ENCODE measurements at regions not wholly inside any gene's neighbourhood (a gene's known extent, or its start where the extent isn't known, plus 50 kb on each side); places are given as distances from the start of the nearest gene placed in this dataset.
A peak's percentile ranks its signal among the peaks of the same experiment; 100 is the strongest.

DNA sequence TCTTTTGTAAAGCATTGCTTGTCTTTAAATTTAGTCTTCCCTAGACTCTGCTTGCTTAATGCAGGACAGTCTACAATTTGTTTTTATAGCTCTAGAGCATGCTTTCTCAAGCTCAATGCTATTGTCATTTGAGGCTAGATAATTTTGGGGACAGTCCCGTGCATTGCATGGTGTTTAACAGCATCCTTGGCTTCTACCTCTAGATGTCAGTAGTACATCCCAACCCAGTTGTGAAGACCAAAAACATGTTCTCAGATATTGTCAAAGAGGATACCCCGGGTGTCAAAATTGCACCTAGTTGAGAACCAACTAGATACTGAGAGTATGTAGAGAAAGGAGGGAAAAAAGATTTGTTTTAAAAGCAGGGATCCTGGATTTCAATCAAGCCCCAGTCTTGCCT lies 277.5 kb downstream of the CEMIP2 start (continued):
- TF ChIP-seq, protein P1, sequence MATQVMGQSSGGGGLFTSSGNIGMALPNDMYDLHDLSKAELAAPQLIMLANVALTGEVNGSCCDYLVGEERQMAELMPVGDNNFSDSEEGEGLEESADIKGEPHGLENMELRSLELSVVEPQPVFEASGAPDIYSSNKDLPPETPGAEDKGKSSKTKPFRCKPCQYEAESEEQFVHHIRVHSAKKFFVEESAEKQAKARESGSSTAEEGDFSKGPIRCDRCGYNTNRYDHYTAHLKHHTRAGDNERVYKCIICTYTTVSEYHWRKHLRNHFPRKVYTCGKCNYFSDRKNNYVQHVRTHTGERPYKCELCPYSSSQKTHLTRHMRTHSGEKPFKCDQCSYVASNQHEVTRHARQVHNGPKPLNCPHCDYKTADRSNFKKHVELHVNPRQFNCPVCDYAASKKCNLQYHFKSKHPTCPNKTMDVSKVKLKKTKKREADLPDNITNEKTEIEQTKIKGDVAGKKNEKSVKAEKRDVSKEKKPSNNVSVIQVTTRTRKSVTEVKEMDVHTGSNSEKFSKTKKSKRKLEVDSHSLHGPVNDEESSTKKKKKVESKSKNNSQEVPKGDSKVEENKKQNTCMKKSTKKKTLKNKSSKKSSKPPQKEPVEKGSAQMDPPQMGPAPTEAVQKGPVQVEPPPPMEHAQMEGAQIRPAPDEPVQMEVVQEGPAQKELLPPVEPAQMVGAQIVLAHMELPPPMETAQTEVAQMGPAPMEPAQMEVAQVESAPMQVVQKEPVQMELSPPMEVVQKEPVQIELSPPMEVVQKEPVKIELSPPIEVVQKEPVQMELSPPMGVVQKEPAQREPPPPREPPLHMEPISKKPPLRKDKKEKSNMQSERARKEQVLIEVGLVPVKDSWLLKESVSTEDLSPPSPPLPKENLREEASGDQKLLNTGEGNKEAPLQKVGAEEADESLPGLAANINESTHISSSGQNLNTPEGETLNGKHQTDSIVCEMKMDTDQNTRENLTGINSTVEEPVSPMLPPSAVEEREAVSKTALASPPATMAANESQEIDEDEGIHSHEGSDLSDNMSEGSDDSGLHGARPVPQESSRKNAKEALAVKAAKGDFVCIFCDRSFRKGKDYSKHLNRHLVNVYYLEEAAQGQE (IDR thresholded peaks at IDR 0.05), result no peak
- TF ChIP-seq HEYL (CRISPR knock-in tag; IDR thresholded peaks at IDR 0.05) (no peak), ZC3H11A (IDR thresholded peaks at IDR 0.05) (no peak), KDM1A (IDR thresholded peaks at IDR 0.05; ENCODE audit: low read depth) (no peak), RAD21 (conservative IDR thresholded peaks at IDR 0.05 in 1 of 2, IDR thresholded peaks at IDR 0.05 in 1 of 2) (peak; percentile 59 to 62), EHMT2 (IDR thresholded peaks at IDR 0.05; ENCODE audit: low read depth) (no peak), FOSB (CRISPR knock-in tag; IDR thresholded peaks at IDR 0.05) (no peak), SMC3 (IDR thresholded peaks at IDR 0.05) (peak; percentile 27; the same call in 1 of the 3 replicates), TFCP2L1 (CRISPR knock-in tag; IDR thresholded peaks at IDR 0.05) (no peak), SREBF2 (IDR thresholded peaks at IDR 0.05) (no peak), TP53 (CRISPR knock-in tag; IDR thresholded peaks at IDR 0.05) (no peak), PHF8 (IDR thresholded peaks at IDR 0.05; ENCODE audit: borderline replicate concordance, low read depth) (no peak), HOXB5 (CRISPR knock-in tag; IDR thresholded peaks at IDR 0.05) (no peak)
- TF ChIP-seq, protein P2, sequence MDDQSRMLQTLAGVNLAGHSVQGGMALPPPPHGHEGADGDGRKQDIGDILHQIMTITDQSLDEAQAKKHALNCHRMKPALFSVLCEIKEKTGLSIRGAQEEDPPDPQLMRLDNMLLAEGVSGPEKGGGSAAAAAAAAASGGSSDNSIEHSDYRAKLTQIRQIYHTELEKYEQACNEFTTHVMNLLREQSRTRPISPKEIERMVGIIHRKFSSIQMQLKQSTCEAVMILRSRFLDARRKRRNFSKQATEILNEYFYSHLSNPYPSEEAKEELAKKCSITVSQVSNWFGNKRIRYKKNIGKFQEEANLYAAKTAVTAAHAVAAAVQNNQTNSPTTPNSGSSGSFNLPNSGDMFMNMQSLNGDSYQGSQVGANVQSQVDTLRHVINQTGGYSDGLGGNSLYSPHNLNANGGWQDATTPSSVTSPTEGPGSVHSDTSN (IDR thresholded peaks at IDR 0.05), result no peak
- TF ChIP-seq, protein P3, sequence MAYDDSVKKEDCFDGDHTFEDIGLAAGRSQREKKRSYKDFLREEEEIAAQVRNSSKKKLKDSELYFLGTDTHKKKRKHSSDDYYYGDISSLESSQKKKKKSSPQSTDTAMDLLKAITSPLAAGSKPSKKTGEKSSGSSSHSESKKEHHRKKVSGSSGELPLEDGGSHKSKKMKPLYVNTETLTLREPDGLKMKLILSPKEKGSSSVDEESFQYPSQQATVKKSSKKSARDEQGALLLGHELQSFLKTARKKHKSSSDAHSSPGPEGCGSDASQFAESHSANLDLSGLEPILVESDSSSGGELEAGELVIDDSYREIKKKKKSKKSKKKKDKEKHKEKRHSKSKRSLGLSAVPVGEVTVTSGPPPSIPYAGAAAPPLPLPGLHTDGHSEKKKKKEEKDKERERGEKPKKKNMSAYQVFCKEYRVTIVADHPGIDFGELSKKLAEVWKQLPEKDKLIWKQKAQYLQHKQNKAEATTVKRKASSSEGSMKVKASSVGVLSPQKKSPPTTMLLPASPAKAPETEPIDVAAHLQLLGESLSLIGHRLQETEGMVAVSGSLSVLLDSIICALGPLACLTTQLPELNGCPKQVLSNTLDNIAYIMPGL (CRISPR knock-in tag; IDR thresholded peaks at IDR 0.05; ENCODE audit: borderline replicate concordance), result no peak
- TF ChIP-seq, protein P4, sequence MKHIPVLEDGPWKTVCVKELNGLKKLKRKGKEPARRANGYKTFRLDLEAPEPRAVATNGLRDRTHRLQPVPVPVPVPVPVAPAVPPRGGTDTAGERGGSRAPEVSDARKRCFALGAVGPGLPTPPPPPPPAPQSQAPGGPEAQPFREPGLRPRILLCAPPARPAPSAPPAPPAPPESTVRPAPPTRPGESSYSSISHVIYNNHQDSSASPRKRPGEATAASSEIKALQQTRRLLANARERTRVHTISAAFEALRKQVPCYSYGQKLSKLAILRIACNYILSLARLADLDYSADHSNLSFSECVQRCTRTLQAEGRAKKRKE (CRISPR knock-in tag; IDR thresholded peaks at IDR 0.05; ENCODE audit: low read depth), result no peak
- TF ChIP-seq, protein P5, sequence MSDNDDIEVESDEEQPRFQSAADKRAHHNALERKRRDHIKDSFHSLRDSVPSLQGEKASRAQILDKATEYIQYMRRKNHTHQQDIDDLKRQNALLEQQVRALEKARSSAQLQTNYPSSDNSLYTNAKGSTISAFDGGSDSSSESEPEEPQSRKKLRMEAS (IDR thresholded peaks at IDR 0.05), result no peak

DNA sequence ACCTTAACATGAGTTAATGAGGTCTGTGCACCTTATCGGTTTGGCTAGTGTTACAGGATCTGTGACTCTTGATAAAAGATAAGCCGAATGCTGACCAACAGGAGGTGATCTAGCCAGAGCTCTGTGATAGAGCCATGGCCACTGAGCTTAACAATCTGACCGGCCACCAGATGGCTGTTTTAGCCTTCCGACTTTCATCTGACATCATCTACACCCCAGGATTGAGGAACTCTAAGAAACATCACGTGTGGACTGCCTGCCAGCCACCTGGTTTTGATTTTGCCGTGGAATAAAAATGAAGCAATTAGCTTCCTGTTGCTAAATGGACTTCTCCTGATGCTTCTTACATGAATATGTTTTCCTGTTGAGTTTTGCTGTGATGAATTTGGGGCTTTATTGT lies 281.3 kb downstream of the CEMIP2 start:
- Histone ChIP-seq H3K27ac (no peak overlapping the region), H3K4me1 (peaks cover 14% of the 10 kb centered on the region; the same call in 2 of the 3 replicates), H3K4me2 (no peak overlapping the region), H3K9me3 (no peaks in the 10 kb centered on the region), H3K4me3 (no peak overlapping the region)
- DNase-seq (ENCODE audit: low read depth in 1 of 2, low spot score in 1 of 2) (peak in 1 of 2 experiments; percentile 22), ATAC-seq (peak; percentile 38 to 69; a peak in 4 of 6 replicates), FAIRE-seq (no peak)
- POLR2A ChIA-PET, result no interaction called here
- TF ChIP-seq POLR2A (IDR thresholded peaks at IDR 0.05; ENCODE audit: low read length) (no peak), HOXA7 (CRISPR knock-in tag; IDR thresholded peaks at IDR 0.05) (no peak), RCOR1 (IDR thresholded peaks at IDR 0.05; ENCODE audit: low read depth, low read length) (no peak), PHF8 (IDR thresholded peaks at IDR 0.05; ENCODE audit: borderline replicate concordance, low read depth) (no peak)
- TF ChIP-seq, protein P1 (IDR thresholded peaks at IDR 0.05), result no peak
- 58% methylated on average over 6 of the region's 6 CpGs for WGBS (ENCODE audit: missing lambda C conversion rate)
- CTCF ChIA-PET, result interaction anchor here (0.9 to 1.2 kb wide), 4 partner anchors 117 to 330 kb away, joined by 3 to 5 read pairs (median 4); no protein-coding TSS in a partner anchor

Data from A549 (cell line).